HL-60 (cell line): ENCODE measurements at regions not wholly inside any gene's neighbourhood (a gene's known extent, or its start where the extent isn't known, plus 50 kb on each side); places are given as distances from the start of the nearest gene placed in this dataset.
A peak's percentile ranks its signal among the peaks of the same experiment; 100 is the strongest.

Experiments
- DNase-seq, 2 experiments: peaks; one replicate each; pipeline ENCODE4 v3.0.0-alpha.2; 2010 to 2020; ENCODE audit warnings: low read depth in 1 of 2, low spot score in 1 of 2
- H3K27ac ChIP-seq: fragments of 250-450 bp; sonication (Bioruptor Pico); replicated peaks from 2 replicates; pipeline ENCODE4 v1.5.1; 2020; ENCODE audit warnings: mild to moderate bottlenecking, moderate library complexity
- H3K27me3 ChIP-seq: fragments of 250-450 bp; sonication (Bioruptor Pico); 2 replicates; pipeline ENCODE4 v1.5.1; 2021; ENCODE audit warnings: mild to moderate bottlenecking, moderate library complexity; ENCODE audit not compliant: insufficient read depth, poor library complexity, severe bottlenecking
- H3K4me3 ChIP-seq: replicated peaks from 2 replicates; pipeline ENCODE4 v1.5.1; 2011; ENCODE audit warnings: mild to moderate bottlenecking, control low read depth, low read length; ENCODE audit not compliant: insufficient read depth
- GABPA ChIP-seq: IDR thresholded peaks from 2 replicates; pipeline ENCODE4 v1.6.1; 2012; ENCODE audit warnings: low read depth
- POLR2AphosphoS5 ChIP-seq: IDR thresholded peaks from 2 replicates; pipeline ENCODE4 v1.6.1; 2012; ENCODE audit warnings: low read depth
- SPI1 ChIP-seq: IDR thresholded peaks from 2 replicates; pipeline ENCODE4 v1.6.1; 2012; ENCODE audit warnings: low read depth, mild to moderate bottlenecking, borderline replicate concordance
- TF ChIP-seq, protein P1 (sequence below): IDR thresholded peaks from one replicate; pipeline ENCODE4 v1.5.1; 2011; ENCODE audit warnings: low read length, control low read depth, inconsistent platforms; ENCODE audit not compliant: insufficient read depth
- TF ChIP-seq, protein P2 (sequence below): IDR thresholded peaks from 2 replicates; pipeline ENCODE4 v1.6.1; 2012; ENCODE audit warnings: low read depth; ENCODE audit not compliant: insufficient replicate concordance

DNA sequence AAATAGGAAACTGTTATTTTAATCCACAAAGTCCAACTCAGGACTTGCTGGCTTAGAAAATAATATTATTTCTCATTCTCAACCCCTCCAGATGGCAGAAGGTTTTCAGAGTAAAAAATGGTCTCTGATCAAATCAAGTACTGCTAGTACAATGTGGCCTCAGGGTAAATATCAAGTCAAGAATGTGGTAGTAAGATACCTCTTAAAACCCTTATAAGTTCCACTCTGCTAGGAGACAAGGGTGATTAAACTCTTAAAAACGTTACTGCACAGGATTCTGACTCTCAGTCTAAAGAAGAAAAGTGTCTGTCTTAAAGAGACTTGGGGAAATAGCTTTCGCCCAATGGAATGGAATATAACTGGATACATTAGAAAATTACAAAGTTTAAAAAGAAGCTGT lies 120.8 kb upstream of the PDE4D start:
- Histone ChIP-seq H3K27me3 (no peaks in the 10 kb centered on the region), H3K4me3 (no peak overlapping the region), H3K27ac (no peak overlapping the region)
- TF ChIP-seq SPI1 (no peak), POLR2AphosphoS5 (no peak), GABPA (no peak)
- TF ChIP-seq, protein P1, sequence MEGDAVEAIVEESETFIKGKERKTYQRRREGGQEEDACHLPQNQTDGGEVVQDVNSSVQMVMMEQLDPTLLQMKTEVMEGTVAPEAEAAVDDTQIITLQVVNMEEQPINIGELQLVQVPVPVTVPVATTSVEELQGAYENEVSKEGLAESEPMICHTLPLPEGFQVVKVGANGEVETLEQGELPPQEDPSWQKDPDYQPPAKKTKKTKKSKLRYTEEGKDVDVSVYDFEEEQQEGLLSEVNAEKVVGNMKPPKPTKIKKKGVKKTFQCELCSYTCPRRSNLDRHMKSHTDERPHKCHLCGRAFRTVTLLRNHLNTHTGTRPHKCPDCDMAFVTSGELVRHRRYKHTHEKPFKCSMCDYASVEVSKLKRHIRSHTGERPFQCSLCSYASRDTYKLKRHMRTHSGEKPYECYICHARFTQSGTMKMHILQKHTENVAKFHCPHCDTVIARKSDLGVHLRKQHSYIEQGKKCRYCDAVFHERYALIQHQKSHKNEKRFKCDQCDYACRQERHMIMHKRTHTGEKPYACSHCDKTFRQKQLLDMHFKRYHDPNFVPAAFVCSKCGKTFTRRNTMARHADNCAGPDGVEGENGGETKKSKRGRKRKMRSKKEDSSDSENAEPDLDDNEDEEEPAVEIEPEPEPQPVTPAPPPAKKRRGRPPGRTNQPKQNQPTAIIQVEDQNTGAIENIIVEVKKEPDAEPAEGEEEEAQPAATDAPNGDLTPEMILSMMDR, result no peak
- TF ChIP-seq, protein P2, sequence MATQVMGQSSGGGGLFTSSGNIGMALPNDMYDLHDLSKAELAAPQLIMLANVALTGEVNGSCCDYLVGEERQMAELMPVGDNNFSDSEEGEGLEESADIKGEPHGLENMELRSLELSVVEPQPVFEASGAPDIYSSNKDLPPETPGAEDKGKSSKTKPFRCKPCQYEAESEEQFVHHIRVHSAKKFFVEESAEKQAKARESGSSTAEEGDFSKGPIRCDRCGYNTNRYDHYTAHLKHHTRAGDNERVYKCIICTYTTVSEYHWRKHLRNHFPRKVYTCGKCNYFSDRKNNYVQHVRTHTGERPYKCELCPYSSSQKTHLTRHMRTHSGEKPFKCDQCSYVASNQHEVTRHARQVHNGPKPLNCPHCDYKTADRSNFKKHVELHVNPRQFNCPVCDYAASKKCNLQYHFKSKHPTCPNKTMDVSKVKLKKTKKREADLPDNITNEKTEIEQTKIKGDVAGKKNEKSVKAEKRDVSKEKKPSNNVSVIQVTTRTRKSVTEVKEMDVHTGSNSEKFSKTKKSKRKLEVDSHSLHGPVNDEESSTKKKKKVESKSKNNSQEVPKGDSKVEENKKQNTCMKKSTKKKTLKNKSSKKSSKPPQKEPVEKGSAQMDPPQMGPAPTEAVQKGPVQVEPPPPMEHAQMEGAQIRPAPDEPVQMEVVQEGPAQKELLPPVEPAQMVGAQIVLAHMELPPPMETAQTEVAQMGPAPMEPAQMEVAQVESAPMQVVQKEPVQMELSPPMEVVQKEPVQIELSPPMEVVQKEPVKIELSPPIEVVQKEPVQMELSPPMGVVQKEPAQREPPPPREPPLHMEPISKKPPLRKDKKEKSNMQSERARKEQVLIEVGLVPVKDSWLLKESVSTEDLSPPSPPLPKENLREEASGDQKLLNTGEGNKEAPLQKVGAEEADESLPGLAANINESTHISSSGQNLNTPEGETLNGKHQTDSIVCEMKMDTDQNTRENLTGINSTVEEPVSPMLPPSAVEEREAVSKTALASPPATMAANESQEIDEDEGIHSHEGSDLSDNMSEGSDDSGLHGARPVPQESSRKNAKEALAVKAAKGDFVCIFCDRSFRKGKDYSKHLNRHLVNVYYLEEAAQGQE, result no peak
- no peak for DNase-seq

DNA sequence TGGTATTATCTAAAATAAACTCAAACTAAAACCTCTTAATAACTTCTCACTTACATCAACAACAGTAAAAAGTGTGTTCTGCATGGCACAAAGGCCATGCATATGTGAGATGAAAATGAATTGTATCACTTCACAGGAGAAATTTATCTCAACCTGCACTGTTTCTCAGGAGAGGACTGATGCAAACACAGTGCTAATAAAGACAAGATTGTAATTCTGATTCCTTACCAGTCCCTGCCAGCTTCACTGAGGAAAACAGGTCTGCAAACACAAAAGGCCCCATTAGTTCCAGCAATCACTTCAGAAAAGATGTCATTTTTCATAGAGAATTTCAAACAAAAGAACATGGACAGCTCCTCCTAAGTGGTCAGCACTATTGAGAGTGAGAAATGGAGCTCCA lies 117.3 kb upstream of the PDE4D start:
- Histone ChIP-seq H3K27me3 (no peaks in the 10 kb centered on the region), H3K4me3 (no peak overlapping the region), H3K27ac (no peak overlapping the region)
- TF ChIP-seq POLR2AphosphoS5, result no peak
- TF ChIP-seq, protein P2, result no peak
- TF ChIP-seq SPI1, result no peak
- TF ChIP-seq, protein P1, result no peak
- no peak for TF ChIP-seq GABPA
- DNase-seq, result no peak

- TF ChIP-seq, protein P1, result no peak
- no peak for TF ChIP-seq GABPA
- DNase-seq, result peak in 1 of 2 experiments; percentile 4
These were observed 116.8 kb upstream of the PDE4D start for GRCh38 chr5:60010328-60010727.

DNA sequence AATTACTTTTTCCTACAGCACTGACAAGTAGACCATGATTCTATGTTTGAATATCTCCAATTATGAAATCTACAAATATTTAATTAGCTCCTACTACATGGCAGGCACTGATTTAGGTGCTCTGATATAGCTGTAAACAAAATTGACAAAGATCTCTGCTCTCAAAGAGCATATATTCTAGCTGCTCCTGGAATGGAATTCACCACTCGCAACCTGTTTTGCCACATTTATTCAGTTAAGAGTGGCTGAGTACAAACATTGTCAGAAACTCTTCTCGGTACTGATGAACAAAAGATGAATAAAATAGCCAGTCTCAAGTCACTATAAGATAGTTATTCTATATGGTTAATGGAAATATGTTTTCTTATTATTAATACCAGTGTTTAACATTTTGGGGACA lies 114.2 kb upstream of the PDE4D start:
- Histone ChIP-seq H3K4me3 (no peak overlapping the region), H3K27ac (no peak overlapping the region), H3K27me3 (no peaks in the 10 kb centered on the region)
- TF ChIP-seq, protein P1, result no peak
- TF ChIP-seq POLR2AphosphoS5 (no peak), SPI1 (no peak), GABPA (no peak)
- TF ChIP-seq, protein P2, result no peak
- DNase-seq, result no peak

More at GRCh38 chr5:60010328-60010727, 116.8 kb upstream of the PDE4D start:
- Histone ChIP-seq H3K27ac (no peak overlapping the region), H3K4me3 (no peak overlapping the region), H3K27me3 (no peaks in the 10 kb centered on the region)
